ENCODE measurements at regions not wholly inside any gene's neighbourhood (a gene's known extent, or its start where the extent isn't known, plus 50 kb on each side); places are given as distances from the start of the nearest gene placed in this dataset.

DNA sequence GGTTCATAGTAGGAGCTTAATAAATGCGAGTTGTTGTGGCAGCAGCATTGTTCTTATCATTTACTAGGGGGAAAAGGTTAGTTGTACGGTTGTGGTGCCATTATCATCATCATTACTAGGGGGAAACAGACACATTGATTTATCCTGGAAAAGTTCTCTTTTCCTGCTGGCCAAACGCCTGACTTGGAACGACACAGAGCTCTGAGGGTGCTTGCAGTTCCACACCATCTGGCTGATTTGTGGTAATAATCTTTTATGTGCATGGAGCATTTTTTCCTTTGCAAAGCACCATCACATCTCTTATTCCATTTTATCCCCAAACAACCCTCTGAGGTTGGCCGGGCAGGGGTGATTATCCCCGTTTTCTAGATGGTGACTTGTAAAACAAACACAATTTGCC, 219.4 kb downstream of the BUB3 start:
- Histone ChIP-seq H3K4me1 (ENCODE audit: insufficient read depth, low read length) (no peaks in the 10 kb centered on the region), H3K27ac (ENCODE audit: low read depth in 1 of 2, low read length in 2 of 2) (no peak overlapping the region), H3K36me3 (ENCODE audit: insufficient read depth, low read length) (no peaks in the 10 kb centered on the region), H3K4me3 (ENCODE audit: low read length) (no peak overlapping the region), H3K27me3 (ENCODE audit: control insufficient read depth in 1 of 2, insufficient read depth in 2 of 2, low read length in 2 of 2) (no peaks in the 10 kb centered on the region), H3K9me3 (ENCODE audit: control insufficient read depth in 1 of 2, insufficient read depth in 1 of 2, low read length in 2 of 2) (peaks cover 0 to 5% of the 10 kb centered on the region in 2 experiments)
- ChIA-PET CTCF (no interaction called here), POLR2A (no interaction called here)
- DNase-seq (no peak), ATAC-seq (ENCODE audit: poor library complexity) (no peak)
- H3K9me3 Mint-ChIP-seq, result peaks cover 8% of the 10 kb centered on the region
- H3K27ac Mint-ChIP-seq, result no peak overlapping the region
- intact Hi-C loops (cut with DNase I, micrococcal nuclease), result no loop called here
- no peak overlapping the region for H3K4me3 Mint-ChIP-seq
- H3K36me3 Mint-ChIP-seq (ENCODE audit: low read depth), result no peaks in the 10 kb centered on the region
- peaks cover 4% of the 10 kb centered on the region for H3K27me3 Mint-ChIP-seq
- no peaks in the 10 kb centered on the region for H3K4me1 Mint-ChIP-seq (ENCODE audit: low read depth)
- TF ChIP-seq, protein P1, sequence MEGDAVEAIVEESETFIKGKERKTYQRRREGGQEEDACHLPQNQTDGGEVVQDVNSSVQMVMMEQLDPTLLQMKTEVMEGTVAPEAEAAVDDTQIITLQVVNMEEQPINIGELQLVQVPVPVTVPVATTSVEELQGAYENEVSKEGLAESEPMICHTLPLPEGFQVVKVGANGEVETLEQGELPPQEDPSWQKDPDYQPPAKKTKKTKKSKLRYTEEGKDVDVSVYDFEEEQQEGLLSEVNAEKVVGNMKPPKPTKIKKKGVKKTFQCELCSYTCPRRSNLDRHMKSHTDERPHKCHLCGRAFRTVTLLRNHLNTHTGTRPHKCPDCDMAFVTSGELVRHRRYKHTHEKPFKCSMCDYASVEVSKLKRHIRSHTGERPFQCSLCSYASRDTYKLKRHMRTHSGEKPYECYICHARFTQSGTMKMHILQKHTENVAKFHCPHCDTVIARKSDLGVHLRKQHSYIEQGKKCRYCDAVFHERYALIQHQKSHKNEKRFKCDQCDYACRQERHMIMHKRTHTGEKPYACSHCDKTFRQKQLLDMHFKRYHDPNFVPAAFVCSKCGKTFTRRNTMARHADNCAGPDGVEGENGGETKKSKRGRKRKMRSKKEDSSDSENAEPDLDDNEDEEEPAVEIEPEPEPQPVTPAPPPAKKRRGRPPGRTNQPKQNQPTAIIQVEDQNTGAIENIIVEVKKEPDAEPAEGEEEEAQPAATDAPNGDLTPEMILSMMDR (IDR thresholded peaks at IDR 0.05), result no peak

DNA sequence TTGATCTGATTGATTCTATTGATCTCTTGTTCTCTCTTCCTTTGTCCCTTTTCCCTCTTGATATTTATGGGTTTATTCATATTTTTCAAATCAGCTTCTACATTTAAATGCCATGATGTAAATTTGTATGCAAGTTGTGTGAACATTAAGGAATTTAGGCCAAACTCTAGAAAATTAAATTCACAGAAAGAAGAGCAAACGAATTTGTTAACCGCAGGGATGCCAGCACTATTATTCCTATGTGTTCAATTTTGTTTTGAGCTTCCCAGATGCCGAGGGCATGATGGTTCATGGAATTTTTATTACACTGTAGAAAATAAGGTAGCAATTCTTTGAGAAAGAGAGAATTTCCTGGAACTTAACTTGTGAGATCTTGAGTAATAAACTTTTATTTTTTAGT, 220.9 kb downstream of the BUB3 start:
- Mint-ChIP-seq H3K9me3 (peaks cover 2% of the 10 kb centered on the region), H3K27ac (no peak overlapping the region), H3K36me3 (ENCODE audit: low read depth) (no peaks in the 10 kb centered on the region), H3K4me1 (ENCODE audit: low read depth) (no peaks in the 10 kb centered on the region), H3K27me3 (peaks cover 4% of the 10 kb centered on the region), H3K4me3 (no peak overlapping the region)
- Histone ChIP-seq H3K36me3 (ENCODE audit: insufficient read depth, low read length) (no peaks in the 10 kb centered on the region), H3K4me3 (ENCODE audit: low read length) (no peak overlapping the region), H3K9me3 (ENCODE audit: control insufficient read depth in 1 of 2, insufficient read depth in 1 of 2, low read length in 2 of 2) (peaks cover 0 to 4% of the 10 kb centered on the region in 2 experiments), H3K4me1 (ENCODE audit: insufficient read depth, low read length) (no peaks in the 10 kb centered on the region), H3K27me3 (ENCODE audit: control insufficient read depth in 1 of 2, insufficient read depth in 2 of 2, low read length in 2 of 2) (no peaks in the 10 kb centered on the region), H3K27ac (ENCODE audit: low read depth in 1 of 2, low read length in 2 of 2) (no peak overlapping the region)
- intact Hi-C loops (cut with DNase I, micrococcal nuclease), result no loop called here
- ATAC-seq (ENCODE audit: poor library complexity) (no peak), DNase-seq (no peak)
- TF ChIP-seq, protein P1 (IDR thresholded peaks at IDR 0.05), result no peak
- POLR2A ChIA-PET, result no interaction called here
- CTCF ChIA-PET, result no interaction called here

DNA sequence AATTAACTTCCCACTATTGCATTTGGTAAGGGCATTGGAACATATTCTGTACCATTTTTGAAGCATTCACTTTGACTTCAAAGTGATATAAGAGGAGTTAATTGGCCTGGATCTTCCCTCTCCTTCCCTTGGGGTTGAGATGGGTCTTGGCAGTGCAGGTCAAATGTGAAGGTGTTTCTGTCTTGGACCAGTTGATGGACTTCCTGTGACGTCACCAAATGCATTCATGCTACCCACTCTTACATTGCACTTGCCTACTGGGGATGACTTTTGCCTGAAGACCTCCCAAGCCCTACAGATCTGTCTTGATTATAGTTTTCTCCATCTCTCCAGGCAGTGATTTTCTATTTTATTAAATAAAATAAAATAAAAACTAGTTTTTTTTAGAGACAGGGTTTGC, 221.5 kb downstream of the BUB3 start:
- no peak overlapping the region for H3K4me3 Mint-ChIP-seq
- Histone ChIP-seq H3K9me3 (ENCODE audit: control insufficient read depth in 1 of 2, insufficient read depth in 1 of 2, low read length in 2 of 2) (no peaks in the 10 kb centered on the region), H3K36me3 (ENCODE audit: insufficient read depth, low read length) (no peaks in the 10 kb centered on the region), H3K4me1 (ENCODE audit: insufficient read depth, low read length) (no peaks in the 10 kb centered on the region), H3K27ac (ENCODE audit: low read depth in 1 of 2, low read length in 2 of 2) (no peak overlapping the region), H3K27me3 (ENCODE audit: control insufficient read depth in 1 of 2, insufficient read depth in 2 of 2, low read length in 2 of 2) (no peaks in the 10 kb centered on the region), H3K4me3 (ENCODE audit: low read length) (no peak overlapping the region)
- H3K9me3 Mint-ChIP-seq, result no peaks in the 10 kb centered on the region
- intact Hi-C loops (cut with DNase I, micrococcal nuclease), result no loop called here
- TF ChIP-seq, protein P1 (IDR thresholded peaks at IDR 0.05), result no peak
- peaks cover 8% of the 10 kb centered on the region for H3K27me3 Mint-ChIP-seq
- ATAC-seq (ENCODE audit: poor library complexity) (no peak), DNase-seq (no peak)
- CTCF ChIA-PET, result no interaction called here
- POLR2A ChIA-PET, result no interaction called here
- no peaks in the 10 kb centered on the region for H3K4me1 Mint-ChIP-seq (ENCODE audit: low read depth)
- H3K27ac Mint-ChIP-seq, result no peak overlapping the region
- H3K36me3 Mint-ChIP-seq (ENCODE audit: low read depth), result no peaks in the 10 kb centered on the region
